K562 (cell line): ENCODE measurements at regions not wholly inside any gene's neighbourhood (a gene's known extent, or its start where the extent isn't known, plus 50 kb on each side); places are given as distances from the start of the nearest gene placed in this dataset.

Source experiments
- CBFB ChIP-seq: sonication (generic); formaldehyde crosslinking; IDR thresholded peaks from 2 replicates; pipeline ENCODE4 v1.4.0; 2020; ENCODE audit warnings: mild to moderate bottlenecking, missing genetic modification reagents
- MAZ ChIP-seq, 2 experiments: fragments of 450-650 bp in 1 of 2; sonication (generic) in 1 of 2; formaldehyde crosslinking; IDR thresholded peaks in 1 of 2; conservative IDR thresholded peaks in 1 of 2; 2 replicates each; pipeline versions ENCODE4 v1.4.0 to v1.5.0; 2020; ENCODE audit warnings: mild to moderate bottlenecking in 1 of 2, missing genetic modification reagents in 1 of 2
- MCM3 ChIP-seq: fragments of 450-650 bp; IDR thresholded peaks from 2 replicates; pipeline ENCODE4 v1.6.1; 2016
- NCOA1 ChIP-seq: fragments of 450-650 bp; IDR thresholded peaks from 2 replicates; pipeline ENCODE4 v1.6.1; 2016; ENCODE audit warnings: low read depth
- RFX5 ChIP-seq: IDR thresholded peaks from 2 replicates; pipeline ENCODE4 v1.6.1; 2011; ENCODE audit warnings: low read depth, mild to moderate bottlenecking, improper control_type of control experiment, low read length
- ZFPM2 ChIP-seq: fragments of 250-450 bp; sonication (Bioruptor Pico); IDR thresholded peaks from 2 replicates; pipeline ENCODE4 v1.5.1; 2022; ENCODE audit warnings: mild to moderate bottlenecking
- TF ChIP-seq, protein P1 (sequence below): fragments of 450-650 bp; IDR thresholded peaks from 2 replicates; pipeline ENCODE4 v1.7.0; 2016; ENCODE audit warnings: borderline replicate concordance
- TF ChIP-seq, protein P2 (sequence below): sonication (generic); formaldehyde crosslinking; IDR thresholded peaks from 2 replicates; pipeline ENCODE4 v1.9.0; 2022; ENCODE audit warnings: mild to moderate bottlenecking, missing genetic modification reagents
- TF ChIP-seq, protein P3 (sequence below): fragments of 450-650 bp; IDR thresholded peaks from 2 replicates; pipeline ENCODE4 v1.6.1; 2016; ENCODE audit warnings: missing biosample characterization, missing genetic modification characterization

DNA sequence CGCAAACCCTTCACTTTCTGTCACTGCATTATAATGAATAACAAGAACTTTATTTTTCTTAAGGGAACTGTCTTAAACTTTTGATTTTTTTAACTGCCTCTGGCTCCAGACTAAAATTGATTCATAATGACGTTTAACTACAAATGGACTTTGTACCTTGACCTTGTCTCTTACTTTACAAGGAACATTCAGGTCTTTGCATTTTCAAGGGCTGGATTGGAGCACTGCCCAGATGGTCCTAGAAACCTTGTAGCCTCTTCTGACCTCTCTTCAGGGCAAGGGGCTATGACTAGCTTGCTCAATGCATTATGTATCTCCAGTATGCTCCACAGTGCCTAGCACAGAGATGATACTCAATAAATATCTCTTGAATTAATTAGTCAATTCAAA, 612.6 kb upstream of the CLINT1 start (continued):
- TF ChIP-seq RFX5 (no peak), ZFPM2 (no peak), MAZ (CRISPR knock-in tag; conservative IDR thresholded peaks at IDR 0.05 in 1 of 2, IDR thresholded peaks at IDR 0.05 in 1 of 2) (no peak), NCOA1 (no peak), CBFB (no peak), MCM3 (no peak)
- TF ChIP-seq, protein P1, sequence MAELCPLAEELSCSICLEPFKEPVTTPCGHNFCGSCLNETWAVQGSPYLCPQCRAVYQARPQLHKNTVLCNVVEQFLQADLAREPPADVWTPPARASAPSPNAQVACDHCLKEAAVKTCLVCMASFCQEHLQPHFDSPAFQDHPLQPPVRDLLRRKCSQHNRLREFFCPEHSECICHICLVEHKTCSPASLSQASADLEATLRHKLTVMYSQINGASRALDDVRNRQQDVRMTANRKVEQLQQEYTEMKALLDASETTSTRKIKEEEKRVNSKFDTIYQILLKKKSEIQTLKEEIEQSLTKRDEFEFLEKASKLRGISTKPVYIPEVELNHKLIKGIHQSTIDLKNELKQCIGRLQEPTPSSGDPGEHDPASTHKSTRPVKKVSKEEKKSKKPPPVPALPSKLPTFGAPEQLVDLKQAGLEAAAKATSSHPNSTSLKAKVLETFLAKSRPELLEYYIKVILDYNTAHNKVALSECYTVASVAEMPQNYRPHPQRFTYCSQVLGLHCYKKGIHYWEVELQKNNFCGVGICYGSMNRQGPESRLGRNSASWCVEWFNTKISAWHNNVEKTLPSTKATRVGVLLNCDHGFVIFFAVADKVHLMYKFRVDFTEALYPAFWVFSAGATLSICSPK, result no peak
- TF ChIP-seq, protein P2, sequence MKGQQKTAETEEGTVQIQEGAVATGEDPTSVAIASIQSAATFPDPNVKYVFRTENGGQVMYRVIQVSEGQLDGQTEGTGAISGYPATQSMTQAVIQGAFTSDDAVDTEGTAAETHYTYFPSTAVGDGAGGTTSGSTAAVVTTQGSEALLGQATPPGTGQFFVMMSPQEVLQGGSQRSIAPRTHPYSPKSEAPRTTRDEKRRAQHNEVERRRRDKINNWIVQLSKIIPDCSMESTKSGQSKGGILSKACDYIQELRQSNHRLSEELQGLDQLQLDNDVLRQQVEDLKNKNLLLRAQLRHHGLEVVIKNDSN (CRISPR knock-in tag), result no peak
- TF ChIP-seq, protein P3, sequence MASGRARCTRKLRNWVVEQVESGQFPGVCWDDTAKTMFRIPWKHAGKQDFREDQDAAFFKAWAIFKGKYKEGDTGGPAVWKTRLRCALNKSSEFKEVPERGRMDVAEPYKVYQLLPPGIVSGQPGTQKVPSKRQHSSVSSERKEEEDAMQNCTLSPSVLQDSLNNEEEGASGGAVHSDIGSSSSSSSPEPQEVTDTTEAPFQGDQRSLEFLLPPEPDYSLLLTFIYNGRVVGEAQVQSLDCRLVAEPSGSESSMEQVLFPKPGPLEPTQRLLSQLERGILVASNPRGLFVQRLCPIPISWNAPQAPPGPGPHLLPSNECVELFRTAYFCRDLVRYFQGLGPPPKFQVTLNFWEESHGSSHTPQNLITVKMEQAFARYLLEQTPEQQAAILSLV (tag), result no peak
- TF ChIP-seq, all 486 proteins: peak for 0
